Upper lobe of left lung (tissue), 6 donors: ENCODE measurements at regions not wholly inside any gene's neighbourhood (a gene's known extent, or its start where the extent isn't known, plus 50 kb on each side); places are given as distances from the start of the nearest gene placed in this dataset.

Experiments used
- ATAC-seq, 2 donors: fragments of 200-7000 bp; cut with Tn5 transposase; one replicate each; pipeline ENCODE4 v1.9.1; 2022; ENCODE audit warnings: mild to moderate bottlenecking in 2 of 2, moderate library complexity in 2 of 2; ENCODE audit not compliant: low FRiP score in 2 of 2
- DNase-seq, 2 donors: peaks; one replicate each; pipeline ENCODE4 v3.0.0-alpha.2; 2019 to 2020
- H3K27ac ChIP-seq, 4 donors: fragments of 200-600 bp; sonication (generic); one replicate each; pipeline ENCODE4 v1.5.1; 2016 to 2019
- H3K27me3 ChIP-seq, 4 donors: fragments of 200-600 bp; sonication (generic); one replicate each; pipeline ENCODE4 v1.5.1; 2017 to 2019
- H3K36me3 ChIP-seq, 4 donors: fragments of 200-600 bp; sonication (generic); one replicate each; pipeline ENCODE4 v1.5.1; 2016 to 2019
- H3K4me1 ChIP-seq, 4 donors: fragments of 200-600 bp; sonication (generic); one replicate each; pipeline ENCODE4 v1.5.1; 2018 to 2019
- H3K4me3 ChIP-seq, 4 donors: fragments of 200-600 bp; sonication (generic); one replicate each; pipeline ENCODE4 v1.5.1; 2017 to 2019; ENCODE audit warnings: mild to moderate bottlenecking in 2 of 4, moderate library complexity in 1 of 4
- H3K9me3 ChIP-seq, 4 donors: fragments of 200-600 bp; sonication (generic); one replicate each; pipeline ENCODE4 v1.5.1; 2018 to 2019
- CTCF ChIP-seq, 6 experiments: fragments of 450-650 bp in 4 of 6; fragments of 200-600 bp in 2 of 6; sonication (generic) in 2 of 6; IDR thresholded peaks; one replicate each; pipeline ENCODE4 v1.5.1; 2016 to 2019; ENCODE audit warnings: antibody characterized with exemption in 6 of 6
- EP300 ChIP-seq, 4 donors: sonication (generic); formaldehyde crosslinking; IDR thresholded peaks; one replicate each; pipeline ENCODE4 v1.5.1; 2017; ENCODE audit warnings: antibody characterized with exemption in 4 of 4, control low read depth in 2 of 4
- POLR2A ChIP-seq, 4 donors: fragments of 450-650 bp; IDR thresholded peaks; one replicate each; pipeline ENCODE4 v1.5.1; 2016 to 2017; ENCODE audit warnings: antibody characterized with exemption in 4 of 4, mild to moderate bottlenecking in 2 of 4
- POLR2AphosphoS5 ChIP-seq, 2 donors: sonication (generic); formaldehyde crosslinking; IDR thresholded peaks; one replicate each; pipeline ENCODE4 v1.5.1; 2017; ENCODE audit warnings: antibody characterized with exemption in 2 of 2
- WGBS, 2 donors: methylation state at CpG; one replicate each; pipeline ENCODE4 v1.1.5; 2017 to 2018; 5-methylcytosine and 5-hydroxymethylcytosine counted together
- donor health status: DM: no; HTN: no; CAD: no; lungs with moderate emphysema.
- donor health status: DM: no; HTN: yes; CAD: no; lungs with severe emphysema.

DNA sequence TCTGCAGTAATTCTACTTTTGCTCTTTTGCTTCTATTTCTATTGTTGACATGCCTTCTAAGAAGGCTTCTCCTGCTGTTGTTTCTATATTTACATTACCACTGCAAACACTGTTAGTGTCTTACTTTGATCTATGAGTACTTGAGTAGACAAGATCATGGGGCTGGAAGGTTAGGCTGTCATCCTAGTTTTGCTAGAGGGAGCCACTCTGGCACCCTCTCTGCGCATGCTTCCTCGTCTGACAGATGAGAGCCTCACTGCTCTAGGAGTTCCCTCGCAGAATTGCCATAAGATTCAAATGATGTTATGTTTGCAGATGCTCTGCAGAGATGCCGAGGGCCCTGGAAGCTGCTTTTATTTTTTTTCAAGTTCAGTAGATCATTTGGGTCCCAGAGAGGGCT is 185.6 kb downstream of the RNF144A start:
- Histone ChIP-seq H3K9me3 (no peaks in the 10 kb centered on the region), H3K4me1 (peaks cover 0 to under 1% (median 0%) of the 10 kb centered on the region in 4 donors), H3K4me3 (no peak overlapping the region), H3K27me3 (no peaks in the 10 kb centered on the region), H3K36me3 (no peaks in the 10 kb centered on the region), H3K27ac (no peak overlapping the region)
- ATAC-seq (no peak), DNase-seq (no peak)
- 91 to 92% methylated on average over 4 of the region's 4 CpGs for WGBS, 2 donors
- TF ChIP-seq EP300 (IDR thresholded peaks at IDR 0.05) (no peak), POLR2A (IDR thresholded peaks at IDR 0.05) (no peak), CTCF (IDR thresholded peaks at IDR 0.05) (no peak), POLR2AphosphoS5 (IDR thresholded peaks at IDR 0.05) (no peak)

GRCh38 chr2:7108792-7109532 is 191.8 kb downstream of the RNF144A start:
- 77% methylated on average over 13 of the region's 13 CpGs for WGBS, 2 donors
- H3K27ac ChIP-seq, result no peak overlapping the region
- DNase-seq (no peak), ATAC-seq (peak in 1 of 2 donors; percentile 52)
- no peak overlapping the region for H3K4me3 ChIP-seq
- H3K9me3 ChIP-seq, result no peaks in the 10 kb centered on the region
- no peaks in the 10 kb centered on the region for H3K27me3 ChIP-seq
- TF ChIP-seq POLR2AphosphoS5 (IDR thresholded peaks at IDR 0.05) (no peak), POLR2A (IDR thresholded peaks at IDR 0.05) (no peak)
- no peaks in the 10 kb centered on the region for H3K4me1 ChIP-seq
- H3K36me3 ChIP-seq, result no peaks in the 10 kb centered on the region

- ATAC-seq, result no peak
These were observed 192.3 kb downstream of the RNF144A start for GRCh38 chr2:7109533-7109885.

GRCh38 chr2:7111626-7112025 is 194.4 kb downstream of the RNF144A start:
- Histone ChIP-seq H3K4me3 (no peak overlapping the region), H3K27me3 (no peaks in the 10 kb centered on the region), H3K27ac (no peak overlapping the region), H3K9me3 (no peaks in the 10 kb centered on the region), H3K36me3 (no peaks in the 10 kb centered on the region), H3K4me1 (no peaks in the 10 kb centered on the region)
- ATAC-seq (no peak), DNase-seq (no peak)
- TF ChIP-seq POLR2AphosphoS5 (IDR thresholded peaks at IDR 0.05), result no peak
- TF ChIP-seq EP300 (IDR thresholded peaks at IDR 0.05), result no peak
- no peak for TF ChIP-seq POLR2A (IDR thresholded peaks at IDR 0.05)
- TF ChIP-seq CTCF (IDR thresholded peaks at IDR 0.05), result no peak

More at GRCh38 chr2:7109533-7109885, 192.3 kb downstream of the RNF144A start:
- no peaks in the 10 kb centered on the region for H3K4me1 ChIP-seq
- no peaks in the 10 kb centered on the region for H3K27me3 ChIP-seq
- TF ChIP-seq POLR2A (IDR thresholded peaks at IDR 0.05), result no peak
- TF ChIP-seq POLR2AphosphoS5 (IDR thresholded peaks at IDR 0.05), result no peak
- no peak for TF ChIP-seq CTCF (IDR thresholded peaks at IDR 0.05)
- no peak for TF ChIP-seq EP300 (IDR thresholded peaks at IDR 0.05)
- no peak overlapping the region for H3K27ac ChIP-seq
- no peaks in the 10 kb centered on the region for H3K9me3 ChIP-seq
- DNase-seq, result peak in 1 of 2 donors; percentile 35
- no peaks in the 10 kb centered on the region for H3K36me3 ChIP-seq
- H3K4me3 ChIP-seq, result no peak overlapping the region
- 87 to 100% methylated on average over 4 to 6 of the region's 6 CpGs for WGBS, 2 donors

DNA sequence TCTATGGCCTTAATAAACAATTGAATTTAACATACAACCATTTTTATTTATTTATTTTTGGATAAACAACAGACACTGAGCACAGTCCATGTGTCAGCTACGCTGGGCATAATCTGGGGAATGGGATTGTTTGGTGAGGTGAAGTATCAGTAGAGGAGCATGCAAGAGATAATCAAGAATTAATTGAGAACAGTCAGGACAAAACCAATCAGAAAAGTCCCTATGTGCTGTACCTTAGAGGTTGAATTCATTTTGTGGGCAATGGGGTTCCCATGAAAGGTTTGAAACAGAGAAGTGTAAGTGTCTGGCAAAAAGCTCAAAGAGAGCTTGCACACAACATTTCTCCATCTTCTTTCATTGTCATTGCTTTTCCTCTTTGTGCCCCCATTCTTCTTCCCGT is 198.2 kb downstream of the RNF144A start:
- Histone ChIP-seq H3K36me3 (no peaks in the 10 kb centered on the region), H3K4me3 (no peak overlapping the region), H3K27ac (no peak overlapping the region), H3K4me1 (no peaks in the 10 kb centered on the region), H3K9me3 (no peaks in the 10 kb centered on the region), H3K27me3 (no peaks in the 10 kb centered on the region)
- WGBS, 2 donors, result 45 to 84% methylated on average over 2 of the region's 2 CpGs
- TF ChIP-seq EP300 (IDR thresholded peaks at IDR 0.05), result no peak
- TF ChIP-seq POLR2A (IDR thresholded peaks at IDR 0.05), result no peak
- no peak for TF ChIP-seq POLR2AphosphoS5 (IDR thresholded peaks at IDR 0.05)
- TF ChIP-seq CTCF (IDR thresholded peaks at IDR 0.05), result no peak
- DNase-seq (no peak), ATAC-seq (no peak)
